Stimulated activated CD8-positive, alpha-beta memory T cell treated with anti-CD3 and anti-CD28 coated beads, Interleukin-12 subunit alpha, Interleukin-12 subunit beta, amount 100 ng/mL, for 4 hours (primary cell): ENCODE measurements at regions not wholly inside any gene's neighbourhood (a gene's known extent, or its start where the extent isn't known, plus 50 kb on each side); places are given as distances from the start of the nearest gene placed in this dataset.
"Not testable (repeated sequence)": the region's sequence is repeated elsewhere in the genome, so short reads cannot be mapped to it uniquely, and the experiment has no call there.

Experiments
- DNase-seq: peaks from one replicate; pipeline ENCODE4 v3.0.0-alpha.2; 2020; ENCODE audit warnings: low read depth

DNA sequence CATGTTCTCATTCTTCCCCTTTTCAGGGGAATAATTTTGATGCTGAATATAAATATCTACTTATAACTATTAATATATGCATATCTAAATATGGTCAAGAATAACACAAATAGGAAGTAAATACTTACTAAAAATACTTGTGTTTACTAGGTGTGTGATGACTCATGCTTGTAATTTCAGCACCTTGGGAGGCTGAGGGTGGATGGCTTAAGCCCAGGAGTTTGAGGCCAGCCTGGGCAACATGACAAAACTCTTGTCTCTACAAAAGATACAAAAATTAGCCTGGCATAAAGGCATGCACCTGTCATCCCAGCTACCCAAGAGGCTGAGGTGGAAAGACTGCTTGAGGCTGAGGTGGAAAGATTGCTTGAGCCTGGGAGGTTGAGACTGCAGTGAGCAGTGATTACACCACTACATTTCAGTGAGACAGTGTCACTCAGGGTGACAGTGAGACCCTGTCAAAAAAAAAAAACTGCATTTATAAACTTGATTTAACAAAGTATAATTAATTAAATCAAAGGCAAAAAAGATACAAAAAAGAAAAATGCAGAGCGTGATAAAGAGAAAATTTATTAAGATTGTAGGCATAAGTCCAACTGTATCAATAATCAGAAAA, 703.1 kb upstream of the VRK2 start:
- no peak for DNase-seq

DNA sequence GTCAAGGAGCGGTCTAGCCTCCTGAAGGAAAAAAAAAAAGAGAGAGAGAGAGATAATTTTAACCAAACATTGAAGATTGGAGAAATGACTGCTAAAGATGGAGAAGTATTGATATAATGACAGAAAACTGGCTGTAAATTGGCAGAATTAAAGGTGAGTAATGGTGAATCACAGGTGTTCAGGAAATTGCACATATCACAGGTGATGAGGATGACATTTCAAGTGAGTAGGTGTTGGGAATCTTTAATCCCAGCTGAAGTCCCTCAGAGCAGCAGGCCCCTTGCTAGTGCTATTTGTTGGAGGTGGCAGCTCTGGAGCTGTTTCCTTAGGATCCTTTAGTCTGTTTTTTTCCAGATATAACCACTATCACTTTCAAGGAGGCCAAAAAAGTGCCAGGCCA, 678.4 kb upstream of the VRK2 start:
- DNase-seq = no peak

DNA sequence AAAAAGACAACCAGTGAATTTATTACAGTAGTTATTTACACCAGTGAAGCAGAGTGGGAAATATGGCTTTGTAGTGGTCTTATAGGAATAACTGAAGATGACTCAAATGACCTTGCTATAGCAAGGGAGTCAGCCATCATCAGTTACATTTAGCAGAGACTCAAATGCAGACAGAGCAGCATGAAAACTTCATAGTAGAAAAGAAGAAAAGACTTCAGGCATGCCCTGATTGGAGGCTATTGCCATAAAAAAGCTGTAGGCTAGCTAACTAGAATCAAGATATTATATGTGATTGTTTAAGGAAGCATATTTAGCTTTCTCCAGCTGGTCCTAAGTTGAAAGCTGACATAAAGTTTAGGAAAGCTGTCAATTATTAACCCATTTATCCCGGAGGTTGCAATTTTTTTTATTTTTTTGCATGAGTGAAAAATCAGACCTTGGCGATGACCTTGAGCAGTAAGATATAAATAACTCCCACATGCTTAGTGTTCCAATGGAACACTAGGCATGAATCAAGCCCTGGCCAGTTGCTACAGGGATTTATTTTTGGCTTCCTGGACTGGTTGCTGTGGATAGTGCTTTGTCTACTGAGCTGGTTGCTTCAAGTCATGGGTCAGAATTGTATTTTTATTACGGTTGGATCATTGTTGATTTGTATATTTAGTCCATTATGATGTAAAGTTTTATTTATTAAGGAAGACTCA, 675.6 kb upstream of the VRK2 start:
- no peak for DNase-seq

- no peak for DNase-seq
Observed at GRCh38 chr2:57372237-57372984, 674.2 kb upstream of the VRK2 start.

DNA sequence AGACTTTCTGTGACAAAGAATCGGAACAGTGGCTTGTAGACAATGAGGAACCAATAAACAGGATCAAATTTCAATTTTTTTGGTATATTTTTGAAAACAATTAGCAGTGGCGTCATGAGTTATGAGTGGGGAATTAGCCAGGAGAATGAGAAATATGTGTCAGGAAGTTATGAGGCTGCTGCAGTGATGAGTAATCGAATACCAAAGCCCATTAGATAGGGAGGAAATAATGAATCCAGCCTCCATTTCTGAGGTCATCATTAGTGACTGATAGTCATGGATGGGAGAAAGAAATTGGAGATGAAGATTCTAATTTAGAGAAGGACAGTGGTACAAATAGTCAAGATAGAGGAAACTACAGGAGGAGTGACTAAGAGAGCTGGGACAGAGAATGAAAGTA, 673.1 kb upstream of the VRK2 start:
- no peak for DNase-seq

DNA sequence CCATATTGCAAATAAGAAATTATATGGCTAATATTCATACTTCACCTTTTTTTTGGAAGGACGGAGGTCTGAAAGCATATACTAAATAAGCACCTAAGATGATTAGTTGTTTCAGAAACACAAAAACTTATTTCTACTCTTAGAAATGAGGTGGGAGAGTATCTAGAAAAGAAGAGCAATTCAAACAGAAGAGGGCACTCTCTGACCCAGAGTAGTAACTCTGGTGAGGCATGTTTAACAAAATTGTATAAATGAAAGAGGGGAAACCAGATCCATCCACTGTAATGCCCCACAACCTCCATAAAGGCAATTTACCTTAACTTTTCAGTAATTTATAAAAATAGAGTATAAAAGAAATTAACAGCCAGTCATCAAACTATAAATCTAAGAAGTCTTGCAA, 669.6 kb upstream of the VRK2 start:
- no peak for DNase-seq

GRCh38 chr2:57386305-57386704, 660.3 kb upstream of the VRK2 start:
- no peak for DNase-seq

DNA sequence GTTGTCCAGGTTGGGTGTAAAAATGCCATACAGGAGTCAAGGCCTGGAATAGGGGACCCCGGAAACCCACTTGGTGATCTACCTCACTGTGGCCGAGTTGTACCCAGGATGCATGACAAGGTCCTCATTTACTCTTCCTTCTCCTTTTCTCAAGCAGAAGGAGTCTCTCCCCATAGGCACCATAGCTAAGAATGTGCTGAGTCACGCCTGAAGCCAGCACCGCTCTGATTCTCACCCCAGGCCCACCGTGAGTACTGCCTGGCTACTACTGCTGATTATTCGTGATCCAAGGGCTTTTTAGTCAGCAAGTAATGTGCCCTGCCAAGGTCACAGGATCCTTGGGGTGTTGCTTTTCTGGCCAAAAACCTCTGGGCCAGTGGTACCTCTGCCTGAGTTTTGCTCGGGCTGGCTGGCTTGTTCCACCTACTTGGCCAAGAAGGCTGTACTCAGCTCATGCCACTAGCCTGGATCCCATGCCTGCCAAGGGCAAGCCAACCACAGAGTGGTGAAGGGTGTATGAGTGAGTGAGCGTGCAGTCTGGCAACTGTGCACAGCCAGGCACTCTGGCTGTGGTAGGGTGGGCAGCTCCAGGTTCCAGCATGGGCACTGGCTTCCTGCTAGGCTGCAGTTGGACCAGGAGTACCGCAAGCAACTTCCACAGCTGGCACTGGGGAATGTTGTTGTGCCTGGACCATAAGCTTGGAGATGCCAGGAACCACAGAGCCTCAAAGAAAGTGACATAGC, 650.1 kb upstream of the VRK2 start:
- DNase-seq = no peak

DNA sequence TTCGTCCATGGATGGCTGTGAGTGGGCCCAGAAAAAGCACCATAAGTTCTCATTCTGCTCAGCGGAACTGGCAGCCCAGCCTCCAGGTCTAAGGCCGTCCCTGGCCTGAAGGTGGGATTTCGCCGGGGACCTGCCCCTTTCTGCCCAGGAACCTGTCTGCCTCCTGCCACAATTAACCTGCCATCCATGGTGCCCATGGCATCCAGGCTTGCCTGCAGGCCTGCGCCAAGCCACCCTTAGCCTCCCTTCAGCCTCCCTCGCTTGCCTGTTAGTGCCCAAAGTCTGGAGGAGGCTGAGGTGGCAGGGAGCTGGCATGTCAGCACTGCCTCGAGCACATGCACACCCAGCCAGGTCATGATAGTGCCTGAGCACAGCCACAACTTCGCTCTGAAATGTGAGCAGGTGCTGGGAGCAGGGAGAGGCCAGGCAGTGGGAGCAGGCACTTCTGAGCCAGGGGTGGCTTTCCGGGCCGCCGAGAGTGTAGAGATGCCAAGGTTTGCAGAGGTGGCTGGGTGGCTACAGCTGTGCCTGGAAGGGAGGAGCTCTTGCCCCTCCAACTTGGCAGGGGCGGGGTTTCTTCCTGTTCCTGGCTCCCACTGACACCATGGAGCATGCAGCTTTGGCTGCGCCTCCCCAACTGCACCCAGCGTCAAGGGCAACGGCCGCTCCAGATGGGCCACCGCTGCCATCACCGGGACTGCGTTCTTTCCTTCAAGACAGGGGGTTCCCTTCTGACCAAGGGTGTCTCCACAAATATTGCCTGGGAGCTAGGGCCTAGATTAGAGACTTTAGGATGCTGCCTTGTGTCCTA, 648.9 kb upstream of the VRK2 start:
- no peak for DNase-seq

DNA sequence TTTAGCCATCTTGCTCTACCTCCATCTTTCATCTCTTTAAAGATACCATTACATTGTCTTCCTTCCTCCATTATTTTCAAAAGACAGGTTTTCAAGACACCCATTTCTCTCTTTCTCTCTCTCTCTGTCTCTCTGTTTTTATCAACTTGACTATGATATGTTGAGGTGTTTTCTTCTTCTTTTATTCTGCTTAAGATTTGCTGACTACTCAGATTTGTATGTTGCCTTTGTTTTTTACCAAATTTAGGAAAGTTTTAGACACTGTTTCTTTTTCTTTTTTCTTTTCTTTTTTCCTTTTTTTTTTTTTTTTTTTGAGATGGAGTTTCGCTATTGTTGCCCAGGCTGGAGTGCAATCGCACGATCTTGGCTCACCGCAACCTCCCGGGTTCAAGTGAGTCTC, 647.5 kb upstream of the VRK2 start:
- DNase-seq = no peak

- DNase-seq = no peak
Observed at GRCh38 chr2:57402096-57402495, 644.5 kb upstream of the VRK2 start.

GRCh38 chr2:57402755-57403154, 643.9 kb upstream of the VRK2 start:
- DNase-seq = no peak

- no peak for DNase-seq
Observed at GRCh38 chr2:57407772-57408201, 638.8 kb upstream of the VRK2 start.

DNA sequence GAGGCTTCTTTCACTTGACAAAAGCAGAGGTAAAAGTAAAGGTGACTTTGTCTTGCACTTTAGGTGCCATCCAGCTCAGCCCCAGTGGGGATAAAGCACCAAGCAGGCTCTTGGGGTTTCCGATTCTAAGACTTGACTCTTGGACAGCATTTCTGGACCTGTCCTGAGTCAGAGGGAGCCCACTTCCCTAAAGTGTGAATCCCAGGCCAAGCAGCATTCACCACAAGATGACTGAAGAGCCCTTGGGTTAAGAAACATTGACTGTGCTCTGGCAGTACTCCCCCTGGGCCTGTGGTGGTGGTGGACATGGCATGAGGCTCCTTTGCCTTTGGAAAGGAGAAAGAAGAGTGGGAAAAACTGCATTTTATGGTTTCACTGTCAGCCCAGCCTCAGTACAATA, 638.0 kb upstream of the VRK2 start:
- DNase-seq = no peak

- no peak for DNase-seq
Observed at GRCh38 chr2:57417007-57417406, 629.6 kb upstream of the VRK2 start.

- DNase-seq = not testable (repeated sequence)
Observed at GRCh38 chr2:57418859-57419346, 627.7 kb upstream of the VRK2 start.

GRCh38 chr2:57429831-57430230, 616.8 kb upstream of the VRK2 start:
- no peak for DNase-seq

GRCh38 chr2:57432528-57432927, 614.1 kb upstream of the VRK2 start:
- DNase-seq = no peak

DNA sequence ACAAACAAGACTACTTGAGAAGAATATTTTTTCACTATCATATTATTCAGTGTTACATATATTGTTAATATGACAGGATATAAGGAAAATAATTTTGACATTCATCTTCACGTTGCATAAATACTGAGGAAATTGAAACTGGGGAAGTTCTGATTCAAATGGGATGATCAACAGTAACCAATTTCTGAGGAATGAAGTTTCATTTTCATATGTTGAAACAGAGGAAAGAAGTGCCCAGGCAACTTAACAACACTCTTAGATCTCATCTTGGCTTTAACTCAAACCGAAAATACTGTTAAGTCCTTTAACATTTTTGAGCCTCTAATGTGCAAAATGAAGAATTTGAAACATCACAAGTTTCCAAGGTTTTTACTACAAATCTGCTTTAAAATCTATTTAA, 612.2 kb upstream of the VRK2 start:
- no peak for DNase-seq

GRCh38 chr2:57434972-57435371, 611.6 kb upstream of the VRK2 start:
- DNase-seq = no peak

DNA sequence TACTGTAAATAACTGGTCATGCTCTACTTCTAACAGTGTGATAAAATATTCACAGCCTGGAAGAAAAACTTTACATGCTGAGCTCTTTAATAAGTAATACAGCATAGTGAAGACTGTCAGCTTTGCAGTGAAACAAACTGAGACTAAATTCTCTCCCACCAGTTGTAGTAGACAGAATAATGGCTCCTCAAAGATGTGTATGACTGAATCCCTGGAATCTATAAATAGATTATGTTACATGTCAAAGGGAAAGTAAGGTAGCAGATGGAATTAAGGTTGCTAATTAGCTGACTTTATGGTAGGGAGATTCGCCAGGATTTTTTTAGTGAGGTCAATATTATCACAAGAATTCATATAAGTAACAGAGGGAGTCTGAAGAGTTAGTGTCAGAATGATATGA, 609.5 kb upstream of the VRK2 start:
- no peak for DNase-seq

DNA sequence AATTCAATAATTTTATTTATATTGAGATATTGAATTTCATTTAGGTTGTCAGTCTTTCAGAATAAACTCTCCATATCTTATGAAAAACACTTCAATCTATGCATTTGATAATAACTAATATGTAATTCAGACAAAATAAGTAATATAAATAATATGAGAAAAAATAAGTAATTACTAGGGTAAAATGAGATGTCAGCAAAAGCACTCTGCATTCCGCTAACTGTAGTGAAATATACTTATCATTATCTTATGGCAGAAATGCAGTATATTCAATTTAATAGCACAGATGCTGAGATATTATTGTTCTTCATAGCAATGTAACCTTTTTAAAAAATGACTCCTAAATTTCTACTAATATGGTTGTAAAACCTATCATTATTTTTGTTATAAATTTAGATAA, 606.2 kb upstream of the VRK2 start:
- no peak for DNase-seq
